CMK (cell line): ENCODE measurements at regions not wholly inside any gene's neighbourhood (a gene's known extent, or its start where the extent isn't known, plus 50 kb on each side); places are given as distances from the start of the nearest gene placed in this dataset.
"Not testable (repeated sequence)": the region's sequence is repeated elsewhere in the genome, so short reads cannot be mapped to it uniquely, and the experiment has no call there.

Experiments
- DNase-seq: peaks from one replicate; pipeline ENCODE4 v3.0.0-alpha.2; 2010; ENCODE audit warnings: low read depth

DNA sequence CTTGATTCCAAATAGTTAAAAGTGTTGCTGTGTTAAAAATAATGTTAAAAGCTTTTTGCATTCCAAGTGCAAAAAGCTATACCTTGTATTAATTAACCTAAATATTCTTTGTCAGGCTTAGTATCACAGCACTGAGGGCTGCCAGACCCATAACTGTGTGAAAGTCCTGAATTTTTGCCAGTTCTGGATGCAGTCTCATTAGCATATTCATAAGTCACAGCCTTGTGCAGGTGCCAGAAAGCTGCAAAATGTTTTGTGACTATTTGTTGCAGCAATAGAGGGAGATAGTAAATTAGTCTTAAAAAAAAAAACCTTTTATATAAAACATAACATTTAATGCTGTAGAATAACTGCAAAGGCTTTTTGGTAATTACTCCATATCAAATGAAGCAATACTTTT, 56.6 kb downstream of the SLITRK1 start:
- DNase-seq: no peak

DNA sequence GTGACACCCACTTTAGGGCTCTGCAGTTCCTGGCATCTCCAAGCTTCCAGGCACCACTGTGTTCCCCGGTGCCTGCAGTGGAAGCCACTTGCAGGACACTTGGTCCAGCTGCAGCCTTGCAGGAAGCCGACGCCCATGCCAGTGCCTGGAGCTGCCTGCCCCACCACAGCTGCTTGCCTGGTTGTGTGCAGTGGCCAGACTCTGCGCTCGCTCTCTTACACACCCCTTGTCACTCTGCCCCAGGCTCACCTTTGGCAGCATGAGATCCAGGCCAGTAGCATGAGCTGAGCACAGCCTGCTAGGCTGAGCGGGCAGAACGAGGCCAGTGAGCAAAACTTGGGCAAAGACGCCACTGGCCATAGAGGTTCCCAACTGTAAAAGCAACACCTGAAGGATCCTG, 57.7 kb downstream of the SLITRK1 start:
- no peak for DNase-seq

DNA sequence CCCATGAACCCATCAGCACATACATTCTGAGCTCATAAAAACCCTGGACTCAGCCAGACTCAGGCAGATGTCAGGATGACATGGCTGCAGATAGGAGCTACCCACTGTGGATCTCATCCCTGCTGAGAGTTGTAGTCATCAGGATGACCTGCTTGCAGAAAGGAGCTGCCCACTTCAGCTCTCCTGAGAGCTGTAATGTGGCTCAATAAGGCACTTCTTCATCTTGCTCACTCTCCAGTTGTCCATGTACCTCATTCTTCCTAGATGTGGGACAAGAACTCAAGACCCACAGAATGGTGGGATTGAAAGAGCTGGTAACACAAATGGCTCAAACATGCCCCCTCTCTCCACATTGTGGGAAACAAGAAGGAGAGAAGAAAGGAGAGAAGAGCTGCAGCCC, 58.2 kb downstream of the SLITRK1 start:
- DNase-seq: no peak

DNA sequence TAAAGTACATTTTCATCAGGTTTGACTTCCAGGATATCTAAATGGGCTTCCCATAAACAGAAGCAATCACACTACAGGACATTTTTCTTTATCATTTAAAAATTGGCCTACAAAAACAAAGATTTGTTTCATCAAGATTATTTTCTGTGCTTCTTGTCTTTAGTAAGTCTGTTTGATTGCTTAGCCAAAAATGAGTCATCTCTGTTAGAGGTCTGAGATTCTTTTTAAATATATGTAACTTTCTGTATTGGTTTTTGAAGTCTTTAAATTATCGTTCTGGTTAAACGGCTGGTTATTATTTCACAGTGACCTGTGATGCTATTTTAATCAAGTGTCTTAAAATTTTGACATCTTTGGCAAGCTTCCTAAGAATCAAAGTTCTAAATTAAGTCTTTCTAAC, 62.7 kb downstream of the SLITRK1 start:
- no peak for DNase-seq

DNA sequence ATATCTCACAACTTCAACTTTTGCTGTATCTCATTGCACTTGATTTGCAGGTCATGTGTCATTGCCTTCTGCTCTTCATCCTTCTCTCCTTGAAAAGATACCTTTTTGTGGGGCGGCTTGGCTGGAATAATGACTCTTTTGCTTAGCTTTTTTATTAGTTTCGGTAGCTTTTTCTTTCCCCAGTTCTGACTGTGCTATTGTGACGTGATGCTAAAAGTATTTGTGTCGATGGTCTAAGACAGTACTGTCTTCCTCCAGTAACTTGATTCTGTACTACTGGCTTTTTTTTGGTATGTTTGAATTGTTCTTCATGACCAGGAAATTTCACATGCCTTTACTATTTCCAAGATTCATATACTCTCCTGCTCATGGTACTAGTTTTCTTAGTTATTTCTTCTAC, 63.1 kb downstream of the SLITRK1 start:
- no peak for DNase-seq

DNA sequence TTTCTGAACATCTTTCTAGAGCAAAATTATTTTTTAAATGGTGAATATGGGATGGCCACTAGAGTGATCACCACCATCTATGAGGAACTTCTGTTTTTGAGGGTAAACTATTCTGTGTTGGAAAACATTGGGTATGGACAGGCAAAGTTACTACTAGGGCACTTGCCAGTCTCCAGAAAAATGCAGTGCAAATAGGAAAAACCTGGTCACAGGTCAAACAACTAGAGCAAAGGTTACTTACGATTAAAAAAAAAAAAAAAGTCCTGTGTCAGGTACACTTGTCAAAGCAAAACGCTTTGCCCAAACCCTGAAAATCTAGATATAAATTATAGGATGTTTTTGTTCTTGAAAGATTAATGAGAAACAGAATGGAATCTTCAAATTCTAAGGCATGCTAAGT, 66.2 kb downstream of the SLITRK1 start:
- no peak for DNase-seq

DNA sequence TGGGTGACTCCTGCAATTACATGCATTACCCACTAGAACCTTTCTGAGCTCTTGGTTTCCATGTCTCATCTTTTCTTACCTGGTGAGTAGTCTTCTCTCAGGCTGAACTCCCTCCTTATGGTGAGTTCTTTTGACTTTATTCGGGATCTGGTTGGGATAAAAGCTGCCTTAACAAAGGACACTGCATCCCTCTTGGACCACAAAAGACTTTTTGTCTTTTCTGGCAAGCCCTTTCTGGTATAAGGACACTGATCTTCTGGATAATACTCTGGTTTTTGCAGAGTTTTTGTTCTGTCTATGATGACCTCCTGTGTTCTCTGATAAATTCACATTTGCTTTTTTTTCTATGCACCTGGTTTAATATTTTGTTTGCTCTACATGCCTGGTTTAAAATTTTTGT, 66.7 kb downstream of the SLITRK1 start:
- no peak for DNase-seq

DNA sequence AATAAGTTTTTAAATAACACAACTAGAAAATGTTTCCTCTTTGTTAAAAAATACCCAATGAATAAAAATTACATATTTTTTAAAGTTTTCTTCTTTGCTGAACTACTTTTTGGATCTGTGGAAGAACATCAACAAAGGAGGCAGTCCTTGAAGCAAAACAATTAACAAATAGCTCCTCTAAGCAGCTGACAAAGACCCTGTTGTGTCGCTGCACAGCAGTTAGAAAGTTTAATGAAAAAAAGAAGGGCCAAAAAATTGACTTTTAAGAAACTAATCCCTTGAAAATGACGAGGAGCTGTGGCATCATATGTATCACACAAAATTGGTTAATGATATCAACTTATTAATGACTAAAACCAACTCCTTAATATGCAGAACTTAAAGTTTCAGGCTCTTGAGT, 72.1 kb downstream of the SLITRK1 start:
- no peak for DNase-seq

DNA sequence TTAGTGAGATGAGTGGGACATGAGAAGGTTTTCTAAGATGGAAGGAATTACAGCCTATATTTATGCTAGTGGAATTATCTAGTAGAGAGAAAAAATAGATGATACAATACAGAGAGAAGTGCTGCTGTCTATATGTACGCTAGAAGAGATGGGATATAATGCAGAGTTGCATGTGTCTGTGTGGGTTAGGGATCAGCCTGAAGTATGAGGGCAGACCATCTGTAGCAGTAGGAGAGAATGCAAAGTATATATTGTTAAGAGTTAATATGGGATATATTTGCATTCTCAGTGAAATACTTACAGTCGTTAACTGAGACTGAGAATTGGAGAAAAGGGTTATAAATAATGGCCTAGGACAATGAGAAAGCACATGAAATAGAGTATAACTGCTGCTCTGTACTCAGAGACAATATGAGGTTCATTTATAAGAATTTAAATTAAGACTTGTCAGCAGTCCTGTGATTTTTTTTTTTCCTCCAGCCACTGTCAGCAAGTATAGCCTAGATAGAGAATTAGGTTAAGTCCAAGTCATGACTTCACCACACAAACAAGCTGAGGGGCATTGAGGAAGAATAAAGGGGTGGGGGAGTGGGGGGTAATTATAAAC, 77.8 kb downstream of the SLITRK1 start:
- DNase-seq: no peak

DNA sequence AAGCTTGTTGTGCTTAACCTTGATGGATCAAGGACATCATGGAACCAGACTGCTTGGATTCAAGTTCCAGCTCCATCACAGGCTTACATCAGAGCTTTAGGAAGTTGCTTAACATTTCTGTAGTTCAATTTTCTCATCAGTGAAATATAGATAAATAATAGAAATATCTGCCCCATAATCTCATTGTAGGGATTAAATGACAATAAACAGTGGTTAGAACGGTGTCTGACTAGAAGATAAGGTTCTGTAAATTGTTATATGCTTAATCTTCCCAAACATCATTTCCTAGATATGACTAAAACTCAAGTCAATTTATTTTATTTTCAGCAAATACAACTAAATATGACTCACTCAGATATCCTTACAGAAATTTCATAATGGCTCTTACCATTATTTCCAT, 83.5 kb downstream of the SLITRK1 start:
- no peak for DNase-seq

DNA sequence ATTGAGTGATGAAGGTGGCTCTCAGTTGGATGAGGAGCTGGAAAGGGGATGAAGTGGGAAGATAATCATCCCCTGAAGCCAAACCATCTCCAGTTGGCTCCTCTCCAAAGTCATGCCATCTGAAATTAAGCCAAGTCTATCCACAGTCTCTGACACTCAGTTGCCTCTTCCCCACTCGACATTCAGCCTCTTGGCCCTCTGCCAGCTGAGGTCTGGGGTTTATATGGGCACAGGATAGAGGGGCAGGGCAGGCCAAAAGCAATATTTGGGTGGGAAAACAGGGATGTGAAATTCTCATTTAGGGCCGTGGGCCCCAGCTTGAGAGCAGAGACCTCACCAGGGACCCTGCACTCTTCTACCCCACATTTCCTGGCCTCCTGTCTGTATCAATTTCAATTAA, 85.9 kb downstream of the SLITRK1 start:
- no peak for DNase-seq

DNA sequence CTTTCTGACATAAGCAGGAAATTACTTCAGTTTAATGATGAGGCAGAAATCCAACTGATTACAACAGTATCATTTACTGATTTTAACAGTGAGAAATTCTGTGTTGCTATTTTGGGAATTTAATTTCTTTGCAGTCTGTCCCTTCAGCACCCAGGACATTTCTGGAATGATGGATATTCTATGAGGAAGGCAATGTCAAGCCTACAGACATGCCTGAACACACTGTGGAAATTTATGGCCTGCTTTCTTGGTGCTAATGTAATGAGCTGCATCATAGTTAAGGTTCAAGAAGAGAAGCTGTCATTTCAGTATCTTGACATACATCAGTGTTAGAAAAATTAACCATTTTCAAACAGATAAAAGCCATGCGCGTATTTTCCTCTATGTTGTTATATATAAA, 87.7 kb downstream of the SLITRK1 start:
- DNase-seq: no peak

DNA sequence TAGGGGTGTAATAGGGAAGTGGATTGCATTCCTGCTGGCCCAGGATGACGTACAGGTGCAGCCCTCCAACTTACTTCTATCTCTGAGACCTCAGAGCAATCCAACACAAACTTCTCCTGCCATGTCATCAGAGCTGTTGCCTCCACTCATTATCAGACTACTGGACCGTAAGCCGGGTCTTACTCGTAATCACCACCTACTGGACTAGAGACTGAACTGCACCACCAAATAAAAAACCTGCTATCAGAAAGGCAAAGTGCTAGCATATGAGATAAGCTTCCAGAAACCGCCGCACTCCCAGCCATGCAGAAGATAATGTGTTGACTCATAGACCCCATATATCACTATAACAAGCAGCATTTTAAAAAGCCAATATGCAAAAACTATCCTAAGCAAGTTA, 102.0 kb downstream of the SLITRK1 start:
- peak; percentile 69 for DNase-seq

DNA sequence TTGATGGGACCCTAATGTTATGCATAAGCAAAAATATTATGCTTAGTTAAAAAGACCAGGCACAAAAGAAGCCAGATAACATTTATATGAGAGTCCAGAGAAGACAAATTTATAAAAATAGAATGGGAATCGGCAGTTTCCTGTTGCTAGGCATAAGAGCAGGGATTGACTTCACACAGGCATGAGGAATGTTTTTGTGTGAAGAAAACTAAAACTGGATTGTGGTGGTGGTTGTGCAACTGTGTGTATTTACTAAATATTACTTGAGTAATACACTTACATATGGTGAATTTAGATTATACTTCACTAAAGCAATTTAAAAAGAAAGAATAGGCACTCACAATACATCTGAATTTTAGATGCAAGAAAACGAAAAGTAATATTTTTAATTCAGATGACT, 108.3 kb downstream of the SLITRK1 start:
- DNase-seq: no peak

DNA sequence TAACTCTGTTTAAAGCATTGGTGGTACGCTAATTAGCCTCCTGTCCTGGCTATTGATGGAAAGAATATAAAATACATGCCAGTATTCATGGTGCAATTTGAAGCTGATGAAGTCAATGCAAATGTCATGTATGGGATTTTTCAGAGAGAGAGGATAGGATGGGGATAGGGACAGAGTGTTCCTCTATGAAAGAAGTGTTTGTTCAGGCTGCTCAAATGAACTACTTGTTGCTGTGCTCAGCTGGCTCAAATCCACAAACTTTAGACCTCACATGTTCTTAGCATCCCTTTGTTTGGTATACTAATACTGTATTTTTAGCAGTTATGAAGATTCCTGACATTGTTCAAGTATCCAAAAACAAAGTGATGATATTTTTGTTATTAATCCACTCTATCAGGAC, 116.5 kb downstream of the SLITRK1 start:
- no peak for DNase-seq

DNA sequence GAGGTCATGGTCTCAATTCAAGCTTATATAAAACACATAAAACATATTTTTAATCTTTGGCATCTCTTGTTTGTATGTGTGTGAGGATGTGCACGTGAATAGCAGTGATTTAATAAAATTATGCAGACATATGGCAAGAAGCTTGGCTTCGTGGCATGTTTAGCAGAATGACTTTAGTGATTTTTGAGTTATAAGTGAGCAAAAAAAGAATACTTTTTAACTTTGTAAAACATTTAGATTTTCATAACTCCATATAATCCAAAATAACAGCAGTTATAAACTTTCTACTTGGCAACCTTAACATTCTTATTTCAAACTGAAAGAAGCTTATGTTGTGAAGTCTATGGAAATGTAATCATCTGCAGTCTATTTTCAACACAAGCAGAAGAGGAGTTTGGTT, 120.6 kb downstream of the SLITRK1 start:
- DNase-seq: no peak

DNA sequence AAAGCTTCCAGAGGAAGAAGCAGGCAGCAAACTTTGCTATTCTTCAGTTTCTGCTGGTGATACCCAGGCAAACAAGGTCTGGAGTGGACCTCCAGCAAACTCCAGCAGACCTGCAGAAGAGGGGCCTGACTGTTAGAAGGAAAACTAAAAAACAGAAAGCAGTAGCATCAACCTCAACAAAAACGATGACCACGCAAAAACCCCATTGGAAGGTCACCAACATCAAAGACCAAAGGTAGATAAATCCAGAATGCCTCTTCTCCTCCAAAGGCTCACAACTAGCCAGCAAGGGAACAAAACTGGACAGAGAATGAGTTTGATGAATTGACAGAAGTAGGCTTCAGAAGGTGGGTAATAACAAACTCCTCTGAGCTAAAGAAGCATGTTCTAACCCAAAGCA, 127.1 kb downstream of the SLITRK1 start:
- DNase-seq: not testable (repeated sequence)

DNA sequence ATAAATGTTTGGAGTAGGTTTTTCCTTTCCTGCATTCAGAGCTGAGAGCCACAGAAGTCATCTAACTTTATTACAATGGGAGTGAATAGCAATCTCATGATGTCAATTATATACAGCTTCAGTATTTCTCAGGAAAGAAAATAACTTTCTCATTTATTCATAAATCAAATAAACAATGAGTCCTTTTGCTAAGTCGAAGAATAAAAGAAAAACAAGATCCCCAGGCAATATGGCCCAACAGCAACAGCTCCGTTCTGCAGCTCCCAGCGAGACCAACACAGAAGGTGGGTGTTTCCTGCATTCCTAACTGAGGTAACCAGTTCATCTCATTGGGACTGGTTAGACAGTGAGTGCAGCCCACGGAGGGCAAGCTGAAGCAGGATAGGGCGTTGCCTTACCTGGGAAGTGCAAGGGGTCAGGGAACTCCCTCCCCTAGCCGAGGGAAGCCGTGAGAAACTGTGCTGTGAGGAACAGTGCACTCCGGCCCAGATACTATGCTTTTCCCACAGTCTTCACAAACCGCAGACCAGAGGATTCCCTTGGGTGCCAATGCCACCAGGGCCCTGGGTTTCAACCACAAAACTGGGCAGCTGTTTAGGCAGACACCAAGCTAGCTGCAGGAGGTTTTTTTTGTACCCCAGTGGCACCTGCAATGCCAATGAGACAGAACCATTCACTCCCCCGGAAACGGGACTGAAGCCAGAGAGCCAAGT, 128.2 kb downstream of the SLITRK1 start:
- DNase-seq: no peak

DNA sequence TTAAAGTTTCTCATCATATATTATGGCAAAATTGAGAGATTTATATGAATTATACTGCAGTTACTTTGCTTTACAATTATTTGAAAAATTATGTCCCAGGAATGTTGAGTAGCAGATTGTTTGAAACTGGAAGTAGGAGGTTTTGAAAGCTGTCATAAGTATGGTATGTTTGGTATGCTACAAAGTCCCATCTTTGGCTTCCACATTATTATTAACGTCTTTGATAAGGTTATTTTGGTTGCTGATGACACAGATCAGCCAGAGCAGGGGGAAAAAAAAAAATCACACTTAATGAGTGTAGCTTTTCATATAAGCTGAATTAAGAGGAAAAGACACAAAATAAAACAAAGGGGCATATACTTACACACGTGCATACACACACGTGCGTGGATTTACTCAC, 130.1 kb downstream of the SLITRK1 start:
- no peak for DNase-seq

DNA sequence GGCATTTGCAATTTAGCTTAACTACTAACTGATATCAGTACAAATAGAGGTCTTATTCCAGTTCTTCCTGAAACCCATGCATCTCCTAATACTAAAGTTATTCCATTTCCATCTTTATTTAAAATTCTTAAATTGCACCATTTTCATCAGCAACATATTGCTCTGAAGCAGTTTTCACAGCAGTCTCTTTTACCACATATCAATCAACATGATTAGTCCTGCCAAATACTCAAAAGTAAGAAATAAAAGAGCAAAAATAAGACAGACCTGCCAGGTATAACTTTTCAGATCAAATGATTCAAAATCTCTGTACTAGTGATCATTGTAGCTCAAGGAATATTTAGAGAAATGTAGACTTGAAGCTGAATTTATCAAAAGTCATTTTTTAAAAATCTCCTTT, 141.7 kb downstream of the SLITRK1 start:
- DNase-seq: no peak

DNA sequence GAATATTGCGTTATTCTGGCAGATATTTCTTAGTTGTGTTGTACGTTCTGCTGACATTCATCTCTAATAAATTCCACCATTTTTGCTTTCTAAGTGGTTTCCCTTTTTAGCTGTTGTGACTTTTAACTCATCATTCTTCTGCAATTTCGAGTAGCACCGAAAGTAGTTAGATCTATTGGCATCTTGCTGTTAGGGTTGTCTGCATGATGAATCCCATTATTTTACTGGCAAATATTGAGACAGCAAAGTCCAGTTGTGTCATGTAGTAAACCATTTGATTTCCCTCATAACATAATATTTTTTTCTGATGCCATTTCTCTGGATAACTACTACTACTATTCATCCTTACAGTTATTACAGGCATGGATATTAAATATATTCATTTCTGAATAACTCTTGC, 143.9 kb downstream of the SLITRK1 start:
- no peak for DNase-seq

DNA sequence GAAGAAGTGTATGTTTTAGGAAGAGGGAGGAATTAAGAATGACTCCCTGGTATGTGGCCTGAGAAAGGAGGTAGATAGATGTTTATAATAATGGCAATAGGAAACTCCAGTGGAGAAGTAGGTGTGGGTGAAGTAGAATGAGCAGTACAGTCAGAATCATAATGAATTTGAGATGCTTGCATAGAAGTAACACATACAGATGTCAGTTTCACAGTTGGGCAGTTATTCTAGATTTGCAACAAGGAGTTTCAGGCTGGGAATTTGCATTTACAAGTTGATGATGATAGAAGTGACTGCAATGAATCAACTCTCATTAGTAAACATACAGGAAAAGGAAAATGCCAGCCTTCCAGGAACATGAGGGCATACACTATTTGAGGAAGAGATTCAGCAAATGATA, 149.0 kb downstream of the SLITRK1 start:
- DNase-seq: no peak

DNA sequence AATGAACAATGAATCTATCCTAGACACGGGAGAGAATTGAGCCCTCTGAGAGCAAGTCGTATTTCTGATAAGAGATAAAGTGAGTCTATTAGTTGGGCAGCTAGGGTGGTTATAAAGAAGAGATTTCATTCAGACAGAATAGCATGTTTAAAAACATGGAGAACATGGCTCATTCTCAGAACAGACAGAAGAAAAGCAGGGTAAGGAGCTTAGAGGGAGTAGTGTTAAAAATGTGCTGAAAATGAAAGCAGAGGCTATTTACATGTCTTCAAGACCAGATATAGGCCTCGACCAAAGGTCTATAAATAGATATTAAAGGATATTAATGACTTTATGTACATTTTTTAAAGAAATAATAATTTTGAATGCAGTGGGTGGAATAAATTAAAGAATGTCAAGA, 149.5 kb downstream of the SLITRK1 start:
- no peak for DNase-seq

DNA sequence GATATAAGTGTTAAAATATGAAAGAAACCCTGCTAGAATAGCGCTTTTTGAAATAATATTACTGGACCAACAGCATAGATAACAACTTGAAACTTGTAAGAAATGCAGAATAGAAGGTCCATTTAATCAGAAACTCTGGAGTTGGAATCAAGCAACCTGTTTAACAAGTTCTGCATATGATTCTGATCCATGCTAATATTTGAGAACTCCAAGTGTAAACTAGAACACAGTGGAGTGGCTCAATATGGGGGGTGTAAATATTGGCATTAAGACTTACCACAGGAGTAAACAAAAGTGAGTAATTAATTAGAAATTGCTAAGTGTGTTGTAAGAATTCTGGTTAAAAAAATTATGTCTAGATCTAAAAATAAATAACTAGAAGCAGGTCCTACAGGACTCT, 151.2 kb downstream of the SLITRK1 start:
- DNase-seq: no peak
